H1 (cell line): ENCODE measurements at regions not wholly inside any gene's neighbourhood (a gene's known extent, or its start where the extent isn't known, plus 50 kb on each side); places are given as distances from the start of the nearest gene placed in this dataset.

Experiments used
- CHD1 ChIP-seq: IDR thresholded peaks from 2 replicates; pipeline ENCODE4 v1.6.1; 2012; ENCODE audit warnings: low read depth, low read length, improper control_type of control experiment
- POLR2A ChIP-seq, 2 experiments: IDR thresholded peaks; 1 replicate in 1 of 2; 2 replicates in 1 of 2; pipeline ENCODE4 v1.6.1; 2011; ENCODE audit warnings: low read depth in 2 of 2, low read length in 2 of 2, mild to moderate bottlenecking in 2 of 2; ENCODE audit errors: control extremely low read depth in 1 of 2
- TAF7 ChIP-seq: optimal IDR thresholded peaks from 2 replicates; pipeline ENCODE3; 2011; ENCODE audit warnings: low read depth, mild to moderate bottlenecking, inconsistent platforms, low read length, moderate library complexity, borderline replicate concordance
- TEAD4 ChIP-seq: IDR thresholded peaks from 2 replicates; pipeline ENCODE4 v1.6.1; 2012; ENCODE audit warnings: low read depth, low read length, inconsistent platforms, mixed read lengths
- ZNF274 ChIP-seq: IDR thresholded peaks from 2 replicates; pipeline ENCODE4 v1.7.0; 2012; ENCODE audit warnings: low read length, borderline replicate concordance; ENCODE audit errors: extremely low read depth

DNA sequence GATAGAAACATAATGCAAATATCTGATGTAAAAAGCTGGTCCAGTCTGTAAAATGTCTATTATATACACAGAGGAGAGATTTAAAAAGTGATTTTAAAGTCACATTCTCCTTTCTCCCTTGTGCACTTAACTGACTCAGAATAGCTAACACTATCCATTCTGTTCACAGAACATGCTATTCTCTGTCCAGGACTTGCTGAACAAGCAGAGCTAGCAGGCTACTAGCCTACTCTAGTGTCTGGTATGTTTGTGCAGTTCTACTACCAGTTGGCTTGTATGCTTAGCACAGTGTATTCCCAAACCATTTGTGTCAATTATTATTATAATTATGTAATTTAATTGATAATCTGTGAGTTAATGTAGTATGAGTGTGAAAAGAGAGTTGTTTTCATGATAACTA, 161.7 kb upstream of the NUDT12 start:
- TF ChIP-seq CHD1 = no peak
- no peak for TF ChIP-seq TAF7
- no peak for TF ChIP-seq ZNF274
- TF ChIP-seq POLR2A (IDR thresholded peaks at IDR 0.05; ENCODE audit: control extremely low read depth in 1 of 2, low read depth in 2 of 2, low read length in 2 of 2) = no peak
- TF ChIP-seq TEAD4 = no peak
